Coronary artery (tissue), 2 donors: ENCODE measurements at regions not wholly inside any gene's neighbourhood (a gene's known extent, or its start where the extent isn't known, plus 50 kb on each side); places are given as distances from the start of the nearest gene placed in this dataset.

Experiments used
- DNase-seq: peaks from one replicate; pipeline ENCODE4 v3.0.0-alpha.2; 2017; ENCODE audit warnings: low spot score
- H3K27ac ChIP-seq, 2 donors: fragments of 200-600 bp; sonication (generic); one replicate each; pipeline ENCODE4 v1.5.1; 2016 to 2019
- H3K4me3 ChIP-seq: fragments of 200-600 bp; sonication (generic); 2 replicates; pipeline ENCODE4 v1.5.1; 2016; ENCODE audit warnings: mild to moderate bottlenecking, moderate library complexity
- CTCF ChIP-seq: fragments of 200-600 bp; sonication (generic); IDR thresholded peaks from one replicate; pipeline ENCODE4 v1.5.1; 2019; ENCODE audit warnings: antibody characterized with exemption

GRCh38 chr20:22922987-22923386, 112.1 kb upstream of the SSTR4 start:
- no peak overlapping the region for H3K4me3 ChIP-seq
- TF ChIP-seq CTCF, result no peak
- DNase-seq, result no peak
- no peak overlapping the region for H3K27ac ChIP-seq

GRCh38 chr20:22924046-22924737, 110.9 kb upstream of the SSTR4 start:
- no peak for TF ChIP-seq CTCF
- no peak overlapping the region for H3K4me3 ChIP-seq
- no peak for DNase-seq
- peak overlapping the region in 1 of 2 donors; percentile 50 for H3K27ac ChIP-seq

DNA sequence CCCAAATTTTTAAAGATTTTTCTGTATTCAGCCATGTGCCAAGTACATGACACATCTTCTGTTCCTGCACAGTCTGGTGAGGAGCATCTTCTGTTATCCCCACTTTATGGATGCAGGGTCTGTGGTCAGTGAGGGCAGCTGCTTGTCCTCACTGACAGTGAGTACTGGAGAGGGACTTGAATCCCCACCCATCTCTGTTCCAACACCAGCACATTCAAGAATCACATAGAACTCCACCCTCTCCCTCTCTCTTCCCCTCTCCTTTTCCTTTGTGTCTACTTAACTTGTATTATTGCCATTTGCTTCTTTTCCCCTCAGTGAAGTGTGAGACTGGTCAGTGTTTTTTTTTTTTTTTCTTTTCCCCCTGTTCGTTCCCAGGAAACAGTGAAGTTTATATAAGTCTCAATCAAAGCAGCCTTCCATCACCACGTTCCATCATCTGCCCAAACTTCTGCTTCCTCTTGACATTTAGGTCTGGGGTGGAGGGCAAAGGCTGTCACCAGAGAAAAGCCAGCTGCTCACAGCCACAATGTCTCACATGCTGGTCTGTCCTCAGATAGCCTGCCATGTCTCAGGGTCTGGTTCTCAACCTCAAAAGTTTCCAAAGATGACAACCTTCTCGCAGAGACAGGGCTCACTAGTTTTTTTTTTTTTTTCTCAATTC, 110.0 kb upstream of the SSTR4 start:
- Histone ChIP-seq H3K27ac (no peak overlapping the region), H3K4me3 (no peak overlapping the region)
- no peak for TF ChIP-seq CTCF
- no peak for DNase-seq

DNA sequence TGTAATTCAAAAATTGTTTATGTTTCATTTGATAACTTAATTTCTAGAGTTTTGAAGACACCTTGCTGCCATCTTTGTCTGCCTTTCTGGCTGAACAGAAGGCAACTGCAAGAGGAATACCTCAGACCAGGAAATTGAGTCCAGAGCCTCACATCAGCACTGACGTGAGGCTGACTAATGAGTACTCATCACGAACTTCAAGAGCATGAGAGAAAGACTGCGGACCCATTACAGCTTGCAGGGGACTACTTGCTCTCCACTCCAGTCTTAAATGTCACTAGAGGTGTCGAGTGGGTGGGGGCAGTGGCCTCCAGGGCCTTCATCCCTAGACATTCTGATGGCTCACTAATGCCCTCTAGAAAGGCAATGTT, 109.5 kb upstream of the SSTR4 start:
- no peak overlapping the region for H3K27ac ChIP-seq
- DNase-seq, result no peak
- TF ChIP-seq CTCF, result no peak
- no peak overlapping the region for H3K4me3 ChIP-seq

DNA sequence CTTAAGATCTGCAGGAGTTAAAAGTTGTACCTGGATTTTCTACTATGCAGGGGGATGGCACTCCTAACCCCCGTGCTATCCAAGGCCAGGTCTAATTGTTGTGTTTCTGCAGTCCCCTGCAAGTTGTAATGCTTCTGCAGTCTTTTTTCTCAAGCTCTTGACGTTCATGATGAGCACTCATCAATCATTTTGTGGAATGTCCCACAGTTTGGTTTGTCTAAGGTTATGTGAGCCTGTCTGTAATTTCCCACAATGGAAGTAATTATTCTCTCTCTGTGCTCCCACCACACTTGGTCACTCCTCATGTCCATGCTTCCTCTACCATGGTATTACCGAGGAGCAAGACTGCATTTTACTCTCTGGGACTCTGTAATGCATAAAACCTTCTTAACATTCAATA, 107.6 kb upstream of the SSTR4 start:
- no peak overlapping the region for H3K4me3 ChIP-seq
- H3K27ac ChIP-seq, result no peak overlapping the region
- DNase-seq, result no peak
- TF ChIP-seq CTCF, result no peak

GRCh38 chr20:22928679-22929078, 106.4 kb upstream of the SSTR4 start:
- TF ChIP-seq CTCF, result no peak
- Histone ChIP-seq H3K4me3 (no peak overlapping the region), H3K27ac (no peak overlapping the region)
- DNase-seq, result no peak

DNA sequence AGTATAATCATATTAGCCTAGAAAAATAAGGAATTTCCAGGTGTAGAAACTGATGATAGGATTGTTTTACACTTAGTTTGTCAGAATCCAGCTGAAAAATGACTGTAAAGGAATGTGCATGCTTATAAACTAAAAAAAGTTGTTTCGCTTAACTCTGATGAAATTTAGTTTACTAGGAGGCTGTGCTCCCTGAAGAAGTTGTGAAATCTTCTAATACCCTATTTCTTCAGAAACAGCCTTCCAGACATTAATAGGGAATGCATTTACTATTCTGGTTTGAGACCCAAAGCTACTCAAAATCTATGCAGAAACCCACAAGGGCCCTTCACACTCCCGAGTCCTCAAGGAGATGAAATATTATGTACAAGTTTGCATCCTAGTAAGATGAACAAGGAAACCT, 105.5 kb upstream of the SSTR4 start:
- Histone ChIP-seq H3K27ac (no peak overlapping the region), H3K4me3 (no peak overlapping the region)
- no peak for TF ChIP-seq CTCF
- DNase-seq, result no peak
